Activated CD8-positive, alpha-beta T cell treated with anti-CD3 and anti-CD28 coated beads, Interleukin-2, amount 10 ng/mL, durations not matched to agents 7 days and 5 days (primary cell): ENCODE measurements at regions not wholly inside any gene's neighbourhood (a gene's known extent, or its start where the extent isn't known, plus 50 kb on each side); places are given as distances from the start of the nearest gene placed in this dataset.
A peak's percentile ranks its signal among the peaks of the same experiment; 100 is the strongest.

ENCODE experiments used
- ATAC-seq: fragments of 150-1000 bp; cut with Tn5 transposase; one replicate; pipeline ENCODE4 v1.10.0; 2021; ENCODE audit warnings: moderate library complexity
- CTCF ChIA-PET: fragments of 350-600 bp; sonication (Branson Sonifier 250); formaldehyde crosslinking; loops from one replicate; lab custom pipeline; 2021; ENCODE audit warnings: antibody characterized with exemption; lab: Charles Lee
- POLR2A ChIA-PET: fragments of 350-600 bp; sonication (Branson Sonifier 250); formaldehyde crosslinking; loops from one replicate; lab custom pipeline; 2021; ENCODE audit warnings: antibody characterized with exemption; lab: Charles Lee
- DNase-seq: peaks from one replicate; pipeline ENCODE4 v3.0.0-alpha.2; 2020
- H3K27ac Mint-ChIP-seq: one replicate; pipeline ENCODE4 v1.8.0; 2021; ENCODE audit warnings: mild to moderate bottlenecking, mixed read lengths
- H3K27me3 Mint-ChIP-seq: one replicate; pipeline ENCODE4 v1.8.0; 2021; ENCODE audit warnings: low read depth, mixed read lengths
- H3K36me3 Mint-ChIP-seq: one replicate; pipeline ENCODE4 v1.8.0; 2021; ENCODE audit warnings: low read depth, mixed read lengths
- H3K4me1 Mint-ChIP-seq: one replicate; pipeline ENCODE4 v1.8.0; 2021; ENCODE audit warnings: low read depth, mixed read lengths
- H3K4me3 Mint-ChIP-seq: one replicate; pipeline ENCODE4 v1.8.0; 2021; ENCODE audit warnings: mild to moderate bottlenecking, mixed read lengths
- H3K9me3 Mint-ChIP-seq: one replicate; pipeline ENCODE4 v1.8.0; 2022; ENCODE audit warnings: mixed read lengths; ENCODE audit not compliant: insufficient read depth

- CTCF ChIA-PET, result interaction anchor here (1.5 kb wide), 1 partner anchor 20 kb away, joined by 4 read pairs; no protein-coding TSS in a partner anchor
- Mint-ChIP-seq H3K27me3 (peaks cover 4% of the 10 kb centered on the region), H3K9me3 (no peaks in the 10 kb centered on the region)
These were observed 536.3 kb downstream of the PTPRU start for GRCh38 chr1:29772584-29773100.

GRCh38 chr1:29767769-29768425 lies 531.6 kb downstream of the PTPRU start:
- CTCF ChIA-PET, result no interaction called here
- POLR2A ChIA-PET, result no interaction called here
- Mint-ChIP-seq H3K4me3 (no peak overlapping the region), H3K27me3 (peaks cover 15% of the 10 kb centered on the region), H3K36me3 (no peaks in the 10 kb centered on the region), H3K9me3 (no peaks in the 10 kb centered on the region), H3K27ac (no peak overlapping the region), H3K4me1 (no peaks in the 10 kb centered on the region)
- DNase-seq, result no peak
- ATAC-seq, result no peak

More at GRCh38 chr1:29772584-29773100, 536.3 kb downstream of the PTPRU start:
- no peak for ATAC-seq
- no peak overlapping the region for H3K27ac Mint-ChIP-seq
- POLR2A ChIA-PET, result no interaction called here
- no peaks in the 10 kb centered on the region for H3K36me3 Mint-ChIP-seq
- peaks cover 5% of the 10 kb centered on the region for H3K4me1 Mint-ChIP-seq
- no peak for DNase-seq
- no peak overlapping the region for H3K4me3 Mint-ChIP-seq

- ChIA-PET POLR2A (no interaction called here), CTCF (no interaction called here)
- no peak for ATAC-seq
These were observed 530.9 kb downstream of the PTPRU start for GRCh38 chr1:29767088-29767685.

GRCh38 chr1:29762635-29763034 lies 526.3 kb downstream of the PTPRU start:
- Mint-ChIP-seq H3K27ac (no peak overlapping the region), H3K9me3 (no peaks in the 10 kb centered on the region), H3K4me3 (no peak overlapping the region), H3K36me3 (no peaks in the 10 kb centered on the region), H3K27me3 (peaks cover 20% of the 10 kb centered on the region), H3K4me1 (no peaks in the 10 kb centered on the region)
- ChIA-PET POLR2A (no interaction called here), CTCF (no interaction called here)
- DNase-seq, result peak; percentile 13
- ATAC-seq, result no peak

More at GRCh38 chr1:29767088-29767685, 530.9 kb downstream of the PTPRU start:
- H3K27me3 Mint-ChIP-seq, result peaks cover 18% of the 10 kb centered on the region
- H3K4me1 Mint-ChIP-seq, result no peaks in the 10 kb centered on the region
- H3K36me3 Mint-ChIP-seq, result no peaks in the 10 kb centered on the region
- no peak overlapping the region for H3K27ac Mint-ChIP-seq
- H3K4me3 Mint-ChIP-seq, result no peak overlapping the region
- H3K9me3 Mint-ChIP-seq, result no peaks in the 10 kb centered on the region
- peak; percentile 13 for DNase-seq

GRCh38 chr1:29761159-29761928 lies 525.0 kb downstream of the PTPRU start:
- Mint-ChIP-seq H3K27ac (no peak overlapping the region), H3K4me1 (no peaks in the 10 kb centered on the region), H3K36me3 (no peaks in the 10 kb centered on the region), H3K27me3 (peaks cover 16% of the 10 kb centered on the region), H3K4me3 (no peak overlapping the region), H3K9me3 (no peaks in the 10 kb centered on the region)
- DNase-seq (no peak), ATAC-seq (no peak)
- ChIA-PET POLR2A (no interaction called here), CTCF (no interaction called here)

GRCh38 chr1:29760067-29760564 lies 523.8 kb downstream of the PTPRU start:
- ChIA-PET POLR2A (no interaction called here), CTCF (no interaction called here)
- Mint-ChIP-seq H3K27ac (no peak overlapping the region), H3K4me1 (no peaks in the 10 kb centered on the region), H3K9me3 (no peaks in the 10 kb centered on the region), H3K36me3 (no peaks in the 10 kb centered on the region), H3K27me3 (peaks cover 15% of the 10 kb centered on the region), H3K4me3 (no peak overlapping the region)
- ATAC-seq (no peak), DNase-seq (no peak)

GRCh38 chr1:29758781-29759499 lies 522.6 kb downstream of the PTPRU start:
- no peaks in the 10 kb centered on the region for H3K9me3 Mint-ChIP-seq
- H3K36me3 Mint-ChIP-seq, result no peaks in the 10 kb centered on the region
- ATAC-seq (no peak), DNase-seq (no peak)
- no peak overlapping the region for H3K4me3 Mint-ChIP-seq
- ChIA-PET CTCF (no interaction called here), POLR2A (no interaction called here)
- no peaks in the 10 kb centered on the region for H3K4me1 Mint-ChIP-seq
- peaks cover 6% of the 10 kb centered on the region for H3K27me3 Mint-ChIP-seq
- H3K27ac Mint-ChIP-seq, result no peak overlapping the region

- Mint-ChIP-seq H3K36me3 (no peaks in the 10 kb centered on the region), H3K4me1 (no peaks in the 10 kb centered on the region), H3K9me3 (no peaks in the 10 kb centered on the region), H3K27me3 (peaks cover 5% of the 10 kb centered on the region), H3K4me3 (no peak overlapping the region), H3K27ac (no peak overlapping the region)
- ATAC-seq (no peak), DNase-seq (no peak)
- CTCF ChIA-PET, result no interaction called here
- POLR2A ChIA-PET, result no interaction called here
These were observed 521.8 kb downstream of the PTPRU start for GRCh38 chr1:29757866-29758780.

- DNase-seq (no peak), ATAC-seq (no peak)
- ChIA-PET CTCF (no interaction called here), POLR2A (no interaction called here)
- Mint-ChIP-seq H3K4me1 (no peaks in the 10 kb centered on the region), H3K27me3 (peaks cover 2% of the 10 kb centered on the region), H3K9me3 (no peaks in the 10 kb centered on the region), H3K27ac (no peak overlapping the region), H3K36me3 (no peaks in the 10 kb centered on the region), H3K4me3 (no peak overlapping the region)
These were observed 520.8 kb downstream of the PTPRU start for GRCh38 chr1:29756901-29757725.

GRCh38 chr1:29756498-29756897 lies 520.2 kb downstream of the PTPRU start:
- Mint-ChIP-seq H3K27me3 (peaks cover 2% of the 10 kb centered on the region), H3K9me3 (no peaks in the 10 kb centered on the region), H3K27ac (no peak overlapping the region), H3K36me3 (no peaks in the 10 kb centered on the region), H3K4me3 (no peak overlapping the region), H3K4me1 (no peaks in the 10 kb centered on the region)
- DNase-seq (no peak), ATAC-seq (no peak)
- ChIA-PET POLR2A (no interaction called here), CTCF (no interaction called here)
